Neural cell (in vitro differentiated cells): ENCODE measurements at regions not wholly inside any gene's neighbourhood (a gene's known extent, or its start where the extent isn't known, plus 50 kb on each side); places are given as distances from the start of the nearest gene placed in this dataset.

Experiments used
- EZH2 ChIP-seq: fragments of 200-600, 300-800 bp; shearing (Covaris generic), sonication (generic); IDR thresholded peaks from 2 replicates; pipeline ENCODE4 v1.6.1; 2014; ENCODE audit warnings: antibody characterized with exemption, low read length, borderline replicate concordance, mild to moderate bottlenecking; ENCODE audit not compliant: insufficient read depth, poor library complexity, severe bottlenecking
- POLR2AphosphoS5 ChIP-seq: IDR thresholded peaks from 2 replicates; pipeline ENCODE4 v1.6.1; 2012

DNA sequence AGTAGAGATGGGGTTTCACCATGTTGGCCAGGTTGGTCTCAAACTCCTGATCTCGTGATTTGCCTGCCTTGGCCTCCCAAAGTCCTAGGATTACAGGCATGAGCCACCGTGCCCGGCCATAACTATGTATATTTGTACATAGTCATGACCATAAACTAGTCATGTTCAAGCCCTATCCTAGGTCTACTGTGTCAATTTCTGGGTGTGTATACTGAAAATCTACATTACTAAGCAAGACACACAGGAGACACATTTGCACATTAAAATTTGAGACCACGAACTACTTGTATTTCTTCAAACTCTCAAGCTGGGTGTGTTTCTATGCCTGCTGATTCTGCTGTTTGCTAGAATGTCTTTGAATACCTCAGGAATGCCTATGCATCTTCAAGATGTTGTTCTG lies 451.3 kb upstream of the MCTP2 start:
- TF ChIP-seq POLR2AphosphoS5 (no peak), EZH2 (no peak)
